Uterus (tissue), 2 donors: ENCODE measurements at regions not wholly inside any gene's neighbourhood (a gene's known extent, or its start where the extent isn't known, plus 50 kb on each side); places are given as distances from the start of the nearest gene placed in this dataset.

Experiments used
- CTCF ChIP-seq, 4 experiments: fragments of 200-600 bp in 2 of 4; fragments of 450-650 bp in 2 of 4; sonication (generic) in 2 of 4; IDR thresholded peaks; one replicate each; pipeline ENCODE4 v1.5.1; 2016 to 2019; ENCODE audit warnings: antibody characterized with exemption in 4 of 4, mild to moderate bottlenecking in 2 of 4, moderate library complexity in 1 of 4
- POLR2A ChIP-seq, 2 donors: fragments of 450-650 bp; IDR thresholded peaks; one replicate each; pipeline ENCODE4 v1.6.1; 2016; ENCODE audit warnings: antibody characterized with exemption in 2 of 2, mild to moderate bottlenecking in 1 of 2, moderate library complexity in 1 of 2

DNA sequence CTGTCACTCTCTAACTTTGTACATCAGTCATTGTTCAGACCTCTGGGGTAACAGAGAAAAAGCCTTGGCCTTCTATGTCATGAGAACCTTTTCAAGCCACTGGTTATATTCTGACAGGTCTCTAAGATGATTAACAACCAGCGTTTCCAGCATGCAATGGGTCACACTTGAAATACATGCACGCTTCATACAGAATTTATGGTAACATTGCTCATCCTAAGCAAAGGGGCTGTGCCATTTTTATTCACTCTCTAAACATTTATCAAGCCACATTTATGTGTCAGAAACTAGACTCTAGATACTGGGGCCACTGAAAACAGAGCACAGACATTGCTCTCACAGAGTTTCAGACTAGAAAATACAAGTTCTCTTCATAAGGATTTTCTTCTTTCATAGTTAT, 501.4 kb upstream of the DAB1 start:
- TF ChIP-seq CTCF (IDR thresholded peaks at IDR 0.05): no peak
- TF ChIP-seq POLR2A (IDR thresholded peaks at IDR 0.05): no peak
